ENCODE measurements at regions not wholly inside any gene's neighbourhood (a gene's known extent, or its start where the extent isn't known, plus 50 kb on each side); places are given as distances from the start of the nearest gene placed in this dataset.

- no peak overlapping the region for H3K4me3 ChIP-seq
- H3K36me3 ChIP-seq (ENCODE audit: insufficient read depth, low read length) = no peaks in the 10 kb centered on the region
- DNase-seq (ENCODE audit: low read depth, low spot score) = no peak
- no peak overlapping the region for H3K9ac ChIP-seq (ENCODE audit: insufficient read length)
- TF ChIP-seq POLR2AphosphoS5 (IDR thresholded peaks at IDR 0.05; ENCODE audit: borderline replicate concordance, low read depth, low read length) = no peak
- no peak for TF ChIP-seq FOXP2 (optimal IDR thresholded peaks at IDR 0.05; ENCODE audit: control extremely low read depth, extremely low read length, insufficient read depth)
- no peak for TF ChIP-seq EZH2 (IDR thresholded peaks at IDR 0.05)
- no peak overlapping the region for H3K27ac ChIP-seq
- H3K9me3 ChIP-seq (ENCODE audit: low read depth, low read length) = no peaks in the 10 kb centered on the region
Measured at GRCh38 chr1:72634946-72635345, 352.6 kb upstream of the NEGR1 start.

- Histone ChIP-seq H3K36me3 (ENCODE audit: insufficient read depth, low read length) (no peaks in the 10 kb centered on the region), H3K9me3 (ENCODE audit: low read depth, low read length) (no peaks in the 10 kb centered on the region), H3K4me3 (no peak overlapping the region), H3K27ac (no peak overlapping the region), H3K9ac (ENCODE audit: insufficient read length) (no peak overlapping the region)
- no peak for TF ChIP-seq POLR2AphosphoS5 (IDR thresholded peaks at IDR 0.05; ENCODE audit: borderline replicate concordance, low read depth, low read length)
- TF ChIP-seq EZH2 (IDR thresholded peaks at IDR 0.05) = no peak
- TF ChIP-seq FOXP2 (optimal IDR thresholded peaks at IDR 0.05; ENCODE audit: control extremely low read depth, extremely low read length, insufficient read depth) = no peak
- DNase-seq (ENCODE audit: low read depth, low spot score) = no peak
Measured at GRCh38 chr1:72631449-72631848, 349.1 kb upstream of the NEGR1 start.

- TF ChIP-seq EZH2 (IDR thresholded peaks at IDR 0.05) (no peak), POLR2AphosphoS5 (IDR thresholded peaks at IDR 0.05; ENCODE audit: borderline replicate concordance, low read depth, low read length) (no peak)
- Histone ChIP-seq H3K9ac (ENCODE audit: insufficient read length) (no peak overlapping the region), H3K9me3 (ENCODE audit: low read depth, low read length) (no peaks in the 10 kb centered on the region), H3K36me3 (ENCODE audit: insufficient read depth, low read length) (no peaks in the 10 kb centered on the region), H3K4me3 (no peak overlapping the region), H3K27ac (no peak overlapping the region)
- DNase-seq (ENCODE audit: low read depth, low spot score) = no peak
Measured at GRCh38 chr1:72623299-72623708, 341.0 kb upstream of the NEGR1 start.

GRCh38 chr1:72620453-72620852, 338.1 kb upstream of the NEGR1 start:
- H3K27ac ChIP-seq = no peak overlapping the region
- TF ChIP-seq POLR2AphosphoS5 (IDR thresholded peaks at IDR 0.05; ENCODE audit: borderline replicate concordance, low read depth, low read length) (no peak), EZH2 (IDR thresholded peaks at IDR 0.05) (no peak), FOXP2 (optimal IDR thresholded peaks at IDR 0.05; ENCODE audit: control extremely low read depth, extremely low read length, insufficient read depth) (no peak)
- H3K4me3 ChIP-seq = no peak overlapping the region
- no peaks in the 10 kb centered on the region for H3K9me3 ChIP-seq (ENCODE audit: low read depth, low read length)
- H3K9ac ChIP-seq (ENCODE audit: insufficient read length) = no peak overlapping the region
- no peak for DNase-seq (ENCODE audit: low read depth, low spot score)
- H3K36me3 ChIP-seq (ENCODE audit: insufficient read depth, low read length) = no peaks in the 10 kb centered on the region

GRCh38 chr1:72606216-72606810, 324.0 kb upstream of the NEGR1 start:
- no peaks in the 10 kb centered on the region for H3K36me3 ChIP-seq (ENCODE audit: insufficient read depth, low read length)
- no peaks in the 10 kb centered on the region for H3K9me3 ChIP-seq (ENCODE audit: low read depth, low read length)
- H3K27ac ChIP-seq = no peak overlapping the region
- TF ChIP-seq POLR2AphosphoS5 (IDR thresholded peaks at IDR 0.05; ENCODE audit: borderline replicate concordance, low read depth, low read length) = no peak
- no peak for TF ChIP-seq FOXP2 (optimal IDR thresholded peaks at IDR 0.05; ENCODE audit: control extremely low read depth, extremely low read length, insufficient read depth)
- no peak for TF ChIP-seq EZH2 (IDR thresholded peaks at IDR 0.05)
- no peak overlapping the region for H3K4me3 ChIP-seq
- H3K9ac ChIP-seq (ENCODE audit: insufficient read length) = no peak overlapping the region
- DNase-seq (ENCODE audit: low read depth, low spot score) = no peak

GRCh38 chr1:72601035-72601674, 318.8 kb upstream of the NEGR1 start:
- no peak for DNase-seq (ENCODE audit: low read depth, low spot score)
- TF ChIP-seq POLR2AphosphoS5 (IDR thresholded peaks at IDR 0.05; ENCODE audit: borderline replicate concordance, low read depth, low read length) (no peak), FOXP2 (optimal IDR thresholded peaks at IDR 0.05; ENCODE audit: control extremely low read depth, extremely low read length, insufficient read depth) (no peak), EZH2 (IDR thresholded peaks at IDR 0.05) (no peak)
- Histone ChIP-seq H3K4me3 (no peak overlapping the region), H3K9ac (ENCODE audit: insufficient read length) (no peak overlapping the region), H3K27ac (no peak overlapping the region), H3K36me3 (ENCODE audit: insufficient read depth, low read length) (no peaks in the 10 kb centered on the region), H3K9me3 (ENCODE audit: low read depth, low read length) (no peaks in the 10 kb centered on the region)

- H3K4me3 ChIP-seq = no peak overlapping the region
- no peak overlapping the region for H3K27ac ChIP-seq
- H3K36me3 ChIP-seq (ENCODE audit: insufficient read depth, low read length) = no peaks in the 10 kb centered on the region
- no peak for DNase-seq (ENCODE audit: low read depth, low spot score)
- TF ChIP-seq POLR2AphosphoS5 (IDR thresholded peaks at IDR 0.05; ENCODE audit: borderline replicate concordance, low read depth, low read length) (no peak), EZH2 (IDR thresholded peaks at IDR 0.05) (no peak)
- no peak overlapping the region for H3K9ac ChIP-seq (ENCODE audit: insufficient read length)
- H3K9me3 ChIP-seq (ENCODE audit: low read depth, low read length) = no peaks in the 10 kb centered on the region
Measured at GRCh38 chr1:72586023-72586685, 303.8 kb upstream of the NEGR1 start.

- H3K9me3 ChIP-seq (ENCODE audit: low read depth, low read length) = no peaks in the 10 kb centered on the region
- TF ChIP-seq POLR2AphosphoS5 (IDR thresholded peaks at IDR 0.05; ENCODE audit: borderline replicate concordance, low read depth, low read length) (no peak), EZH2 (IDR thresholded peaks at IDR 0.05) (no peak), FOXP2 (optimal IDR thresholded peaks at IDR 0.05; ENCODE audit: control extremely low read depth, extremely low read length, insufficient read depth) (no peak)
Measured at GRCh38 chr1:72579629-72580028, 297.3 kb upstream of the NEGR1 start.

More at GRCh38 chr1:72579629-72580028, 297.3 kb upstream of the NEGR1 start:
- no peak overlapping the region for H3K27ac ChIP-seq
- H3K36me3 ChIP-seq (ENCODE audit: insufficient read depth, low read length) = no peaks in the 10 kb centered on the region
- DNase-seq (ENCODE audit: low read depth, low spot score) = no peak
- H3K4me3 ChIP-seq = no peak overlapping the region
- no peak overlapping the region for H3K9ac ChIP-seq (ENCODE audit: insufficient read length)
